ENCODE measurements at regions not wholly inside any gene's neighbourhood (a gene's known extent, or its start where the extent isn't known, plus 50 kb on each side); places are given as distances from the start of the nearest gene placed in this dataset.

GRCh38 chr6:165988302-165988756 is 179.3 kb downstream of the TBXT start:
- no peak overlapping the region for H3K4me3 ChIP-seq (replicated peaks in 1 of 3; ENCODE audit: low read depth in 2 of 3, low read length in 3 of 3)
- no peak for DNase-seq
- H3K27ac ChIP-seq (ENCODE audit: low read depth in 1 of 2, low read length in 2 of 2): no peak overlapping the region
- no peak overlapping the region for H3K9ac ChIP-seq (ENCODE audit: insufficient read depth, low read length, poor library complexity, severe bottlenecking)
- WGBS (ENCODE audit: insufficient coverage): 3% methylated on average over 12 of the region's 29 CpGs
- H2AFZ ChIP-seq (ENCODE audit: insufficient read depth, low read depth, low read length, poor library complexity, severe bottlenecking): no peak overlapping the region
- H3K27me3 ChIP-seq (ENCODE audit: control insufficient read depth in 2 of 2, insufficient read depth in 2 of 2, low read length in 2 of 2): peaks cover 5 to 38% of the 10 kb centered on the region in 2 donors
- no peak overlapping the region for H3K27ac Mint-ChIP-seq
- H3K36me3 ChIP-seq (replicated peaks in 1 of 2; ENCODE audit: control insufficient read depth in 1 of 2, insufficient read depth in 2 of 2, low read length in 2 of 2): no peaks in the 10 kb centered on the region
- no peaks in the 10 kb centered on the region for H3K36me3 Mint-ChIP-seq
- H3K9me3 ChIP-seq (replicated peaks in 1 of 2; ENCODE audit: control insufficient read depth in 1 of 2, insufficient read depth in 1 of 2, low read length in 2 of 2): no peaks in the 10 kb centered on the region
- H3K27me3 Mint-ChIP-seq (ENCODE audit: low read depth in 3 of 3): peaks cover 37 to 58% (median 39%) of the 10 kb centered on the region in 3 donors
- no peaks in the 10 kb centered on the region for H3K4me1 Mint-ChIP-seq
- no peak for TF ChIP-seq CTCF (IDR thresholded peaks at IDR 0.05)
- H3K4me3 Mint-ChIP-seq: no peak overlapping the region
- no peak overlapping the region for H3K4me2 ChIP-seq (replicated peaks; ENCODE audit: extremely low read depth, low read length, poor library complexity, severe bottlenecking)
- H3K9me3 Mint-ChIP-seq: peaks cover 0 to 4% (median 0%) of the 10 kb centered on the region in 7 donors
- no peaks in the 10 kb centered on the region for H3K79me2 ChIP-seq (ENCODE audit: insufficient read depth, low read length)
- no peaks in the 10 kb centered on the region for H4K20me1 ChIP-seq (ENCODE audit: insufficient read depth, low read length)
- no peaks in the 10 kb centered on the region for H3K4me1 ChIP-seq (ENCODE audit: control insufficient read depth in 1 of 2, insufficient read depth in 2 of 2, low read length in 2 of 2)
- intact Hi-C loops (cut with micrococcal nuclease): no loop called here

GRCh38 chr6:165987483-165988301 is 180.0 kb downstream of the TBXT start:
- no peak overlapping the region for H3K4me3 ChIP-seq (replicated peaks in 1 of 3; ENCODE audit: low read depth in 2 of 3, low read length in 3 of 3)
- H3K36me3 Mint-ChIP-seq: no peaks in the 10 kb centered on the region
- TF ChIP-seq CTCF (IDR thresholded peaks at IDR 0.05): no peak
- H3K27ac Mint-ChIP-seq: no peak overlapping the region
- no peak overlapping the region for H3K27ac ChIP-seq (ENCODE audit: low read depth in 1 of 2, low read length in 2 of 2)
- no peaks in the 10 kb centered on the region for H3K36me3 ChIP-seq (replicated peaks in 1 of 2; ENCODE audit: control insufficient read depth in 1 of 2, insufficient read depth in 2 of 2, low read length in 2 of 2)
- H3K4me3 Mint-ChIP-seq: peak overlapping the region in 1 of 2 donors; percentile 59
- no peak overlapping the region for H3K9ac ChIP-seq (ENCODE audit: insufficient read depth, low read length, poor library complexity, severe bottlenecking)
- H3K27me3 Mint-ChIP-seq (ENCODE audit: low read depth in 3 of 3): peaks cover 37 to 58% (median 39%) of the 10 kb centered on the region in 3 donors
- no peaks in the 10 kb centered on the region for H3K4me1 Mint-ChIP-seq
- H3K9me3 Mint-ChIP-seq: peaks cover 0 to 4% (median 0%) of the 10 kb centered on the region in 7 donors
- intact Hi-C loops (cut with micrococcal nuclease): no loop called here
- H3K27me3 ChIP-seq (ENCODE audit: control insufficient read depth in 2 of 2, insufficient read depth in 2 of 2, low read length in 2 of 2): peaks cover 5 to 38% of the 10 kb centered on the region in 2 donors
- no peak overlapping the region for H3K4me2 ChIP-seq (replicated peaks; ENCODE audit: extremely low read depth, low read length, poor library complexity, severe bottlenecking)
- H3K79me2 ChIP-seq (ENCODE audit: insufficient read depth, low read length): no peaks in the 10 kb centered on the region
- H3K9me3 ChIP-seq (replicated peaks in 1 of 2; ENCODE audit: control insufficient read depth in 1 of 2, insufficient read depth in 1 of 2, low read length in 2 of 2): no peaks in the 10 kb centered on the region
- no peaks in the 10 kb centered on the region for H3K4me1 ChIP-seq (ENCODE audit: control insufficient read depth in 1 of 2, insufficient read depth in 2 of 2, low read length in 2 of 2)
- no peaks in the 10 kb centered on the region for H4K20me1 ChIP-seq (ENCODE audit: insufficient read depth, low read length)
- no peak for DNase-seq
- H2AFZ ChIP-seq (ENCODE audit: insufficient read depth, low read depth, low read length, poor library complexity, severe bottlenecking): no peak overlapping the region
- WGBS (ENCODE audit: insufficient coverage): under 1% methylated on average over 31 of the region's 51 CpGs
